CD4-positive, alpha-beta T cell (primary cell): ENCODE measurements at regions not wholly inside any gene's neighbourhood (a gene's known extent, or its start where the extent isn't known, plus 50 kb on each side); places are given as distances from the start of the nearest gene placed in this dataset.

Source experiments
- ATAC-seq: fragments of 200-7000 bp; cut with Tn5 transposase; one replicate; pipeline ENCODE4 v1.10.0; 2022; ENCODE audit warnings: mild to moderate bottlenecking; ENCODE audit not compliant: poor library complexity
- CTCF ChIA-PET: fragments of 350-600 bp; sonication (Branson Sonifier 250); formaldehyde crosslinking; loops from one replicate; lab custom pipeline; 2021; ENCODE audit warnings: antibody characterized with exemption, inconsistent platforms; lab: Charles Lee
- POLR2A ChIA-PET: fragments of 350-600 bp; sonication (Branson Sonifier 250); formaldehyde crosslinking; loops from one replicate; lab custom pipeline; 2021; ENCODE audit warnings: antibody characterized with exemption, inconsistent platforms; lab: Charles Lee
- DNase-seq, 14 experiments: peaks; one replicate each; pipeline ENCODE4 v3.0.0-alpha.2; 2013 to 2020; ENCODE audit warnings: mixed read lengths in 2 of 14
- H3K27ac ChIP-seq, 2 donors: one replicate each; pipeline versions ENCODE4 v1.5.1 to v1.7.0; 2013; ENCODE audit warnings: low read length in 2 of 2, low read depth in 1 of 2, mild to moderate bottlenecking in 1 of 2
- H3K27me3 ChIP-seq, 2 experiments: 1 replicate in 1 of 2; 2 replicates in 1 of 2; pipeline versions ENCODE4 v1.6.1 to v1.7.0; 2013; ENCODE audit warnings: low read length in 2 of 2, control low read depth in 1 of 2, mild to moderate bottlenecking in 1 of 2, moderate library complexity in 1 of 2; ENCODE audit not compliant: insufficient read depth in 2 of 2, control insufficient read depth in 1 of 2
- H3K36me3 ChIP-seq: one replicate; pipeline ENCODE4 v1.6.1; 2013; ENCODE audit warnings: low read length, control low read depth; ENCODE audit not compliant: insufficient read depth
- H3K4me1 ChIP-seq: one replicate; pipeline ENCODE4 v1.6.1; 2013; ENCODE audit warnings: low read length, control low read depth; ENCODE audit not compliant: insufficient read depth
- H3K4me3 ChIP-seq: one replicate; pipeline ENCODE4 v1.5.1; 2013; ENCODE audit warnings: mild to moderate bottlenecking, low read length, moderate library complexity
- H3K9me3 ChIP-seq, 2 experiments: 1 replicate in 1 of 2; 2 replicates in 1 of 2; pipeline versions ENCODE4 v1.6.1 to v1.7.0; 2013; ENCODE audit warnings: low read length in 2 of 2, mild to moderate bottlenecking in 2 of 2, control low read depth in 1 of 2, moderate library complexity in 1 of 2; ENCODE audit not compliant: control insufficient read depth in 1 of 2, insufficient read depth in 1 of 2
- H3K27ac Mint-ChIP-seq: one replicate; pipeline ENCODE4 v1.8.0; 2020; ENCODE audit warnings: mixed read lengths
- H3K27me3 Mint-ChIP-seq: one replicate; pipeline ENCODE4 v1.8.0; 2021; ENCODE audit warnings: mixed read lengths
- H3K36me3 Mint-ChIP-seq: one replicate; pipeline ENCODE4 v1.8.0; 2021; ENCODE audit warnings: low read depth, mixed read lengths
- H3K4me1 Mint-ChIP-seq: one replicate; pipeline ENCODE4 v1.8.0; 2021; ENCODE audit warnings: low read depth, mixed read lengths
- H3K4me3 Mint-ChIP-seq: one replicate; pipeline ENCODE4 v1.8.0; 2020; ENCODE audit warnings: mild to moderate bottlenecking, mixed read lengths
- H3K9me3 Mint-ChIP-seq: one replicate; pipeline ENCODE4 v1.8.0; 2020; ENCODE audit warnings: mixed read lengths
- CTCF ChIP-seq: fragments of 200-600 bp; IDR thresholded peaks from one replicate; pipeline ENCODE4 v1.8.0; 2022; ENCODE audit warnings: antibody characterized with exemption, mild to moderate bottlenecking
- intact Hi-C, 2 experiments: fragments of 100-400 bp; cut with DNase I in 1 of 2; cut with micrococcal nuclease in 1 of 2; formaldehyde crosslinking; loops; one replicate each; pipeline versions ENCODE4 v1.15.1 to v1.9.0; 2023 to 2025; cut with DNase I, micrococcal nuclease

- ATAC-seq = no peak
- CTCF ChIA-PET = no interaction called here
- no peaks in the 10 kb centered on the region for H3K4me1 ChIP-seq
- no peaks in the 10 kb centered on the region for H3K9me3 Mint-ChIP-seq
- no peaks in the 10 kb centered on the region for H3K36me3 Mint-ChIP-seq
- H3K27ac Mint-ChIP-seq = no peak overlapping the region
- H3K4me1 Mint-ChIP-seq = no peaks in the 10 kb centered on the region
- TF ChIP-seq CTCF = no peak
- no peak overlapping the region for H3K27ac ChIP-seq
- H3K36me3 ChIP-seq = no peaks in the 10 kb centered on the region
- intact Hi-C loops = no loop called here
- no peak overlapping the region for H3K4me3 ChIP-seq
- no peak for DNase-seq
- POLR2A ChIA-PET = no interaction called here
- no peaks in the 10 kb centered on the region for H3K27me3 Mint-ChIP-seq
- H3K27me3 ChIP-seq = no peaks in the 10 kb centered on the region
- no peak overlapping the region for H3K4me3 Mint-ChIP-seq
- peaks cover 0 to 7% of the 10 kb centered on the region in 2 experiments for H3K9me3 ChIP-seq
These were observed 448.0 kb downstream of the COL12A1 start for GRCh38 chr6:74757813-74758212.

- TF ChIP-seq CTCF = no peak
- H3K36me3 Mint-ChIP-seq = no peaks in the 10 kb centered on the region
- no peak overlapping the region for H3K27ac Mint-ChIP-seq
- H3K27me3 Mint-ChIP-seq = no peaks in the 10 kb centered on the region
- ATAC-seq = no peak
- no peak overlapping the region for H3K4me3 Mint-ChIP-seq
- H3K36me3 ChIP-seq = no peaks in the 10 kb centered on the region
- no peaks in the 10 kb centered on the region for H3K27me3 ChIP-seq
- H3K9me3 ChIP-seq = peaks cover 0 to 7% of the 10 kb centered on the region in 2 experiments
- H3K27ac ChIP-seq = no peak overlapping the region
- POLR2A ChIA-PET = no interaction called here
- intact Hi-C loops = no loop called here
- H3K4me3 ChIP-seq = no peak overlapping the region
- no peaks in the 10 kb centered on the region for H3K4me1 Mint-ChIP-seq
- H3K4me1 ChIP-seq = no peaks in the 10 kb centered on the region
- CTCF ChIA-PET = no interaction called here
- no peak for DNase-seq
- no peaks in the 10 kb centered on the region for H3K9me3 Mint-ChIP-seq
These were observed 448.9 kb downstream of the COL12A1 start for GRCh38 chr6:74756923-74757322.

GRCh38 chr6:74755778-74756177, 450.1 kb downstream of the COL12A1 start:
- TF ChIP-seq CTCF = no peak
- no peak for DNase-seq
- Histone ChIP-seq H3K4me3 (no peak overlapping the region), H3K27me3 (no peaks in the 10 kb centered on the region), H3K4me1 (no peaks in the 10 kb centered on the region), H3K36me3 (no peaks in the 10 kb centered on the region), H3K9me3 (peaks cover 0 to 7% of the 10 kb centered on the region in 2 experiments), H3K27ac (no peak overlapping the region)
- no peak overlapping the region for H3K27ac Mint-ChIP-seq
- H3K36me3 Mint-ChIP-seq = no peaks in the 10 kb centered on the region
- no peak overlapping the region for H3K4me3 Mint-ChIP-seq
- H3K9me3 Mint-ChIP-seq = no peaks in the 10 kb centered on the region
- no peak for ATAC-seq
- intact Hi-C loops = no loop called here
- no peaks in the 10 kb centered on the region for H3K4me1 Mint-ChIP-seq
- H3K27me3 Mint-ChIP-seq = no peaks in the 10 kb centered on the region
- CTCF ChIA-PET = no interaction called here
- POLR2A ChIA-PET = no interaction called here
